IMR-90 (cell line): ENCODE measurements at regions not wholly inside any gene's neighbourhood (a gene's known extent, or its start where the extent isn't known, plus 50 kb on each side); places are given as distances from the start of the nearest gene placed in this dataset.

Source experiments
- ATAC-seq: fragments of 200-7000 bp; cut with Tn5 transposase; 2 replicates; pipeline ENCODE4 v1.9.1; 2020; ENCODE audit warnings: low read depth, mild to moderate bottlenecking, moderate library complexity
- BruUV-seq: library from RNA; stranded (reverse); fragments of 400-500 nt; replicated peaks from 2 replicates; lab custom pipeline; 2021; lab: Mats Ljungman, UMichigan
- CTCF ChIA-PET: fragments of 300-600 bp; formaldehyde crosslinking; extraction: SDS; loops from one replicate; lab custom pipeline; 2021; ENCODE audit warnings: antibody characterized with exemption; lab: Yijun Ruan, JAX
- POLR2A ChIA-PET: fragments of 300-600 bp; sonication (Branson Sonifier 250); formaldehyde crosslinking; loops from one replicate; lab custom pipeline; 2022; ENCODE audit warnings: antibody characterized with exemption; ENCODE audit not compliant: unreplicated experiment; lab: Charles Lee
- DNase-seq: peaks from one replicate; pipeline ENCODE4 v3.0.0; 2013
- H2AFZ ChIP-seq: replicated peaks from 2 replicates; pipeline ENCODE3; 2013; ENCODE audit warnings: low read length, mild to moderate bottlenecking; ENCODE audit not compliant: poor library complexity
- H2AK5ac ChIP-seq: 2 replicates; pipeline ENCODE4 v1.6.1; 2013; ENCODE audit warnings: low read depth, low read length, inconsistent platforms
- H2AK9ac ChIP-seq: replicated peaks from 2 replicates; pipeline ENCODE3; 2013; ENCODE audit warnings: mild to moderate bottlenecking, low read depth, low read length, moderate library complexity; ENCODE audit not compliant: poor library complexity
- H2BK120ac ChIP-seq: 2 replicates; pipeline ENCODE4 v1.6.1; 2013; ENCODE audit warnings: low read depth, low read length, inconsistent platforms
- H2BK15ac ChIP-seq: 3 replicates; pipeline ENCODE4 v1.6.1; 2013; ENCODE audit warnings: low read depth, low read length, inconsistent platforms
- H2BK20ac ChIP-seq: 2 replicates; pipeline ENCODE4 v1.6.1; 2013; ENCODE audit warnings: low read depth, mild to moderate bottlenecking, inconsistent platforms, low read length, moderate library complexity
- H2BK5ac ChIP-seq: 2 replicates; pipeline ENCODE4 v1.6.1; 2013; ENCODE audit warnings: mild to moderate bottlenecking, low read depth, low read length, inconsistent platforms; ENCODE audit not compliant: poor library complexity, severe bottlenecking
- H3K14ac ChIP-seq: replicated peaks from 2 replicates; pipeline ENCODE4 v1.6.1; 2013; ENCODE audit warnings: low read depth, low read length, inconsistent platforms
- H3K18ac ChIP-seq: 2 replicates; pipeline ENCODE4 v1.6.1; 2013; ENCODE audit warnings: low read depth, low read length, control low read depth
- H3K23ac ChIP-seq: 2 replicates; pipeline ENCODE4 v1.6.1; 2013; ENCODE audit warnings: low read depth, low read length, inconsistent platforms
- H3K27ac ChIP-seq: 2 replicates; pipeline ENCODE4 v1.5.1; 2013; ENCODE audit warnings: mild to moderate bottlenecking, control low read depth, low read length; ENCODE audit not compliant: insufficient read depth
- H3K27me3 ChIP-seq: 2 replicates; pipeline ENCODE4 v1.6.1; 2013; ENCODE audit warnings: low read length; ENCODE audit not compliant: control insufficient read depth, insufficient read depth
- H3K36me3 ChIP-seq: 2 replicates; pipeline ENCODE4 v1.6.1; 2013; ENCODE audit warnings: low read length, mixed read lengths; ENCODE audit not compliant: control insufficient read depth, insufficient read depth
- H3K4ac ChIP-seq: 2 replicates; pipeline ENCODE4 v1.6.1; 2013; ENCODE audit warnings: low read depth, low read length, inconsistent platforms
- H3K4me1 ChIP-seq: 2 replicates; pipeline ENCODE4 v1.6.1; 2013; ENCODE audit warnings: low read length, mixed read lengths; ENCODE audit not compliant: control insufficient read depth, insufficient read depth
- H3K4me2 ChIP-seq: 2 replicates; pipeline ENCODE4 v1.6.1; 2013; ENCODE audit warnings: low read depth, mild to moderate bottlenecking, control low read depth, low read length, moderate library complexity
- H3K4me3 ChIP-seq: 2 replicates; pipeline ENCODE4 v1.5.1; 2013; ENCODE audit warnings: low read depth, mild to moderate bottlenecking, control low read depth, low read length, moderate library complexity; ENCODE audit not compliant: insufficient read depth
- H3K56ac ChIP-seq: 2 replicates; pipeline ENCODE4 v1.6.1; 2013; ENCODE audit warnings: low read length, inconsistent platforms; ENCODE audit not compliant: insufficient read depth; ENCODE audit errors: extremely low read depth
- H3K79me1 ChIP-seq, 2 experiments: 2 replicates each; pipeline ENCODE4 v1.6.1; 2013; ENCODE audit warnings: low read length in 2 of 2, inconsistent platforms in 1 of 2, low read depth in 1 of 2
- H3K9ac ChIP-seq: 2 replicates; pipeline ENCODE4 v1.6.1; 2013; ENCODE audit warnings: low read depth, low read length, control low read depth
- H3K9me1 ChIP-seq: 2 replicates; pipeline ENCODE4 v1.6.1; 2013; ENCODE audit warnings: low read length, inconsistent platforms; ENCODE audit not compliant: insufficient read depth
- H3K9me3 ChIP-seq: 2 replicates; pipeline ENCODE4 v1.6.1; 2013; ENCODE audit warnings: low read length; ENCODE audit not compliant: control insufficient read depth, insufficient read depth
- H4K20me1 ChIP-seq: 2 replicates; pipeline ENCODE4 v1.6.1; 2013; ENCODE audit warnings: low read length, inconsistent platforms; ENCODE audit not compliant: insufficient read depth
- H4K5ac ChIP-seq: 2 replicates; pipeline ENCODE4 v1.6.1; 2013; ENCODE audit warnings: mild to moderate bottlenecking, low read depth, low read length, control low read depth
- H4K8ac ChIP-seq, 2 experiments: 2 replicates each; pipeline ENCODE4 v1.6.1; 2013; ENCODE audit warnings: low read depth in 2 of 2, low read length in 2 of 2, control low read depth in 1 of 2, inconsistent platforms in 1 of 2
- H4K91ac ChIP-seq: 2 replicates; pipeline ENCODE4 v1.6.1; 2013; ENCODE audit warnings: low read depth, low read length, inconsistent platforms; ENCODE audit not compliant: insufficient read depth
- BHLHE40 ChIP-seq: fragments of 150-350 bp; IDR thresholded peaks from 2 replicates; pipeline ENCODE4 v1.6.1; 2016; ENCODE audit warnings: mild to moderate bottlenecking, low read depth, low read length
- CEBPB ChIP-seq: IDR thresholded peaks from 2 replicates; pipeline ENCODE4 v1.6.1; 2012; ENCODE audit warnings: low read depth, low read length, improper control_type of control experiment
- CHD1 ChIP-seq: IDR thresholded peaks from 2 replicates; pipeline ENCODE4 v1.6.1; 2012; ENCODE audit warnings: low read depth, low read length, improper control_type of control experiment
- CTCF ChIP-seq: conservative IDR thresholded peaks from 2 replicates; pipeline ENCODE4 v1.5.1; 2012; ENCODE audit warnings: mild to moderate bottlenecking, low read depth, low read length, improper control_type of control experiment
- ELK1 ChIP-seq: fragments of 150-350 bp; IDR thresholded peaks from 2 replicates; pipeline ENCODE4 v1.6.1; 2016; ENCODE audit warnings: low read depth, mild to moderate bottlenecking, low read length, moderate library complexity, borderline replicate concordance
- MAFK ChIP-seq: IDR thresholded peaks from 2 replicates; pipeline ENCODE4 v1.6.1; 2012; ENCODE audit warnings: low read depth, low read length, improper control_type of control experiment
- MAZ ChIP-seq: IDR thresholded peaks from 2 replicates; pipeline ENCODE4 v1.6.1; 2012; ENCODE audit warnings: low read depth, mild to moderate bottlenecking, low read length, improper control_type of control experiment, moderate library complexity, borderline replicate concordance
- MXI1 ChIP-seq: IDR thresholded peaks from 2 replicates; pipeline ENCODE4 v1.6.1; 2012; ENCODE audit warnings: low read depth, mild to moderate bottlenecking, low read length, moderate library complexity, borderline replicate concordance
- NFE2L2 ChIP-seq: fragments of 150-350 bp; IDR thresholded peaks from 2 replicates; pipeline ENCODE4 v1.6.1; 2016; ENCODE audit warnings: low read depth, mild to moderate bottlenecking, low read length
- RCOR1 ChIP-seq: IDR thresholded peaks from 2 replicates; pipeline ENCODE4 v1.6.1; 2012; ENCODE audit warnings: mild to moderate bottlenecking, low read length, improper control_type of control experiment; ENCODE audit not compliant: insufficient replicate concordance
- RFX5 ChIP-seq: IDR thresholded peaks from 2 replicates; pipeline ENCODE4 v1.8.0; 2012; ENCODE audit warnings: low read depth, mild to moderate bottlenecking, low read length, moderate library complexity
- USF2 ChIP-seq: fragments of 150-350 bp; IDR thresholded peaks from 2 replicates; pipeline ENCODE4 v1.6.1; 2017; ENCODE audit warnings: mild to moderate bottlenecking, antibody characterized with exemption, low read length, low read depth
- WGBS, 2 experiments: methylation state at CpG; one replicate each; pipeline versions ENCODE4 v1.1.5 to v1.1.7; 2013; ENCODE audit warnings: missing lambda C conversion rate in 2 of 2; ENCODE audit not compliant: insufficient read length in 1 of 2; ENCODE audit errors: extremely low coverage in 2 of 2; 5-methylcytosine and 5-hydroxymethylcytosine counted together
- dilution Hi-C: fragments of 300-500 bp; cut with HindIII; formaldehyde crosslinking; loops from one replicate; pipeline ENCODE4 v1.14.3; 2018; ENCODE audit warnings: low sequenced_read_pairs; ENCODE audit not compliant: unreplicated experiment
- in situ Hi-C: fragments of 300-500 bp; cut with MboI; formaldehyde crosslinking; loops from 3 replicates; pipeline ENCODE4 v1.14.3; 2019; ENCODE audit warnings: low sequenced_read_pairs, inconsistent platforms, mixed read lengths
- intact Hi-C: fragments of 100-400 bp; cut with micrococcal nuclease; formaldehyde crosslinking; loops from 2 replicates; pipeline ENCODE4 v1.10.0; 2022

- Histone ChIP-seq H3K27ac (no peak overlapping the region), H3K27me3 (no peaks in the 10 kb centered on the region), H3K4ac (no peak overlapping the region), H3K14ac (no peak overlapping the region), H3K56ac (no peak overlapping the region), H2BK5ac (no peak overlapping the region), H4K5ac (no peak overlapping the region), H3K9me3 (peaks cover 11% of the 10 kb centered on the region), H2AK9ac (no peak overlapping the region), H3K4me2 (no peak overlapping the region), H3K4me3 (no peak overlapping the region), H3K9me1 (no peaks in the 10 kb centered on the region), H2BK20ac (no peak overlapping the region), H4K20me1 (no peaks in the 10 kb centered on the region), H2AFZ (no peak overlapping the region), H3K9ac (no peak overlapping the region), H2BK15ac (no peak overlapping the region), H2BK120ac (no peak overlapping the region), H4K8ac (no peak overlapping the region), H3K79me1 (no peaks in the 10 kb centered on the region), H4K91ac (no peak overlapping the region), H2AK5ac (no peak overlapping the region), H3K18ac (no peak overlapping the region), H3K4me1 (no peaks in the 10 kb centered on the region), H3K23ac (no peak overlapping the region), H3K36me3 (no peaks in the 10 kb centered on the region)
- dilution Hi-C loops = no loop called here
- DNase-seq (no peak), ATAC-seq (no peak)
- no TSS peak for BruUV-seq
- no peak for TF ChIP-seq CTCF
- TF ChIP-seq BHLHE40 = no peak
- no peak for TF ChIP-seq ELK1
- no peak for TF ChIP-seq NFE2L2
- TF ChIP-seq RFX5 = no peak
- TF ChIP-seq MAZ = no peak
- TF ChIP-seq RCOR1 = no peak
- TF ChIP-seq CEBPB = no peak
- TF ChIP-seq MXI1 = no peak
- no peak for TF ChIP-seq MAFK
- no peak for TF ChIP-seq CHD1
- TF ChIP-seq USF2 = no peak
- CTCF ChIA-PET = interaction anchor here (0.9 kb wide), 1 partner anchor 113 kb away, joined by 3 read pairs; no protein-coding TSS in a partner anchor
- intact Hi-C loops = no loop called here
- in situ Hi-C loops = no loop called here
- WGBS, 2 experiments = no CpG with 5 or more reads among the region's 1 CpG
- POLR2A ChIA-PET = no interaction called here
Observed at GRCh38 chr12:70106347-70106746, 136.9 kb upstream of the CNOT2 start.
